Loucy (cell line): ENCODE measurements at regions not wholly inside any gene's neighbourhood (a gene's known extent, or its start where the extent isn't known, plus 50 kb on each side); places are given as distances from the start of the nearest gene placed in this dataset.

Experiments used
- H2AFZ ChIP-seq: fragments of 200-600 bp; sonication (generic); 2 replicates; pipeline ENCODE4 v1.6.0; 2016; ENCODE audit warnings: antibody characterized with exemption, mild to moderate bottlenecking, low read length, moderate library complexity
- H3F3A ChIP-seq: fragments of 200-600 bp; 2 replicates; pipeline ENCODE4 v1.6.0; 2016; ENCODE audit warnings: antibody characterized with exemption, low read depth, mild to moderate bottlenecking
- H3K27me3 ChIP-seq: fragments of 200-600 bp; sonication (generic); 2 replicates; pipeline ENCODE4 v1.6.1; 2014; ENCODE audit warnings: low read length, mild to moderate bottlenecking; ENCODE audit not compliant: insufficient read depth, poor library complexity, severe bottlenecking
- H3K36me3 ChIP-seq: fragments of 200-600 bp; sonication (generic); 2 replicates; pipeline ENCODE4 v1.6.1; 2016; ENCODE audit warnings: low read length; ENCODE audit not compliant: insufficient read depth
- H3K4me1 ChIP-seq: fragments of 200-600 bp; sonication (generic); 2 replicates; pipeline ENCODE4 v1.5.1; 2014; ENCODE audit warnings: low read length, mild to moderate bottlenecking; ENCODE audit not compliant: insufficient read depth, poor library complexity, severe bottlenecking
- H3K4me2 ChIP-seq: fragments of 200-600 bp; sonication (generic); 2 replicates; pipeline ENCODE4 v1.6.0; 2014; ENCODE audit warnings: antibody characterized with exemption, low read length, low read depth, mild to moderate bottlenecking; ENCODE audit not compliant: poor library complexity, severe bottlenecking
- H3K4me3 ChIP-seq: fragments of 200-600 bp; sonication (generic); 2 replicates; pipeline ENCODE4 v1.5.1; 2014; ENCODE audit warnings: low read length, mild to moderate bottlenecking, mixed read lengths; ENCODE audit not compliant: poor library complexity, severe bottlenecking
- H3K79me2 ChIP-seq: fragments of 200-600 bp; sonication (generic); 2 replicates; pipeline ENCODE4 v1.6.1; 2014; ENCODE audit warnings: low read length; ENCODE audit not compliant: insufficient read depth
- H3K9ac ChIP-seq: fragments of 200-600 bp; sonication (generic); 2 replicates; pipeline ENCODE4 v1.6.0; 2014; ENCODE audit warnings: mild to moderate bottlenecking, low read depth, low read length, moderate library complexity; ENCODE audit not compliant: poor library complexity, severe bottlenecking
- H3K9me2 ChIP-seq: fragments of 200-600 bp; sonication (generic); replicated peaks from 2 replicates; pipeline ENCODE4 v1.6.1; 2016; ENCODE audit warnings: low read depth, low read length, mixed read lengths
- H3K9me3 ChIP-seq: fragments of 200-600 bp; sonication (generic); 2 replicates; pipeline ENCODE4 v1.6.1; 2014; ENCODE audit warnings: mild to moderate bottlenecking, antibody characterized with exemption, low read length, low read depth; ENCODE audit not compliant: insufficient read depth
- H4K20me1 ChIP-seq: fragments of 200-600 bp; sonication (generic); 2 replicates; pipeline ENCODE4 v1.6.0; 2014; ENCODE audit warnings: antibody characterized with exemption, low read length, mild to moderate bottlenecking; ENCODE audit not compliant: insufficient read depth, poor library complexity, severe bottlenecking
- EZH2phosphoT487 ChIP-seq: fragments of 200-600 bp; IDR thresholded peaks from 2 replicates; pipeline ENCODE4 v1.6.1; 2018; ENCODE audit warnings: antibody characterized with exemption, mild to moderate bottlenecking, moderate library complexity, borderline replicate concordance
- TF ChIP-seq, protein P1 (sequence below): fragments of 200-600 bp; sonication (generic); conservative IDR thresholded peaks from 2 replicates; pipeline ENCODE4 v1.5.1; 2014; ENCODE audit warnings: mild to moderate bottlenecking, antibody characterized with exemption, low read length

DNA sequence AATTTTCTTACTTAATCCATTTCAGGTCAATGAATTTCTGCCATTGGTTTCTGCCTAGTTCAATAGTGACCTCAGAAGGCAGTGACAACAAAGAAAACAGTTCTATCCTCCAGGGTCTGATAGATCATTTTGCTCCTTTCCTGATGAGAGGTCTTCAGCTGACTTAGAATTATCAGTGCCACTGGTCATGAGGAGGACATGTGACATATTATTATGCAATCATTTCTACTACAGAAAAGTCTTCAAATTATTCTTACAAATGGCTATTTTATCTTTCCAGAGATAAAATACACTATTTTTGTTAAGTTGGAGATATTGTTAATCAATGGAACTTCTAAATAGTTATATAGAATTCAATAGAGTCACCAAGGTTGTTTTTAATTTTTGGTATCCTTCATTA, 360.0 kb upstream of the GALNT5 start:
- no peak overlapping the region for H3K4me2 ChIP-seq
- H3K4me1 ChIP-seq = peaks cover 10% of the 10 kb centered on the region
- H4K20me1 ChIP-seq = no peaks in the 10 kb centered on the region
- no peak overlapping the region for H3K9ac ChIP-seq
- no peaks in the 10 kb centered on the region for H3F3A ChIP-seq
- H3K9me3 ChIP-seq = no peaks in the 10 kb centered on the region
- TF ChIP-seq, protein P1, sequence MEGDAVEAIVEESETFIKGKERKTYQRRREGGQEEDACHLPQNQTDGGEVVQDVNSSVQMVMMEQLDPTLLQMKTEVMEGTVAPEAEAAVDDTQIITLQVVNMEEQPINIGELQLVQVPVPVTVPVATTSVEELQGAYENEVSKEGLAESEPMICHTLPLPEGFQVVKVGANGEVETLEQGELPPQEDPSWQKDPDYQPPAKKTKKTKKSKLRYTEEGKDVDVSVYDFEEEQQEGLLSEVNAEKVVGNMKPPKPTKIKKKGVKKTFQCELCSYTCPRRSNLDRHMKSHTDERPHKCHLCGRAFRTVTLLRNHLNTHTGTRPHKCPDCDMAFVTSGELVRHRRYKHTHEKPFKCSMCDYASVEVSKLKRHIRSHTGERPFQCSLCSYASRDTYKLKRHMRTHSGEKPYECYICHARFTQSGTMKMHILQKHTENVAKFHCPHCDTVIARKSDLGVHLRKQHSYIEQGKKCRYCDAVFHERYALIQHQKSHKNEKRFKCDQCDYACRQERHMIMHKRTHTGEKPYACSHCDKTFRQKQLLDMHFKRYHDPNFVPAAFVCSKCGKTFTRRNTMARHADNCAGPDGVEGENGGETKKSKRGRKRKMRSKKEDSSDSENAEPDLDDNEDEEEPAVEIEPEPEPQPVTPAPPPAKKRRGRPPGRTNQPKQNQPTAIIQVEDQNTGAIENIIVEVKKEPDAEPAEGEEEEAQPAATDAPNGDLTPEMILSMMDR = no peak
- no peak for TF ChIP-seq EZH2phosphoT487
- H3K9me2 ChIP-seq = no peaks in the 10 kb centered on the region
- no peak overlapping the region for H2AFZ ChIP-seq
- H3K36me3 ChIP-seq = no peaks in the 10 kb centered on the region
- H3K27me3 ChIP-seq = peaks cover 93% of the 10 kb centered on the region
- no peak overlapping the region for H3K4me3 ChIP-seq
- H3K79me2 ChIP-seq = no peaks in the 10 kb centered on the region

DNA sequence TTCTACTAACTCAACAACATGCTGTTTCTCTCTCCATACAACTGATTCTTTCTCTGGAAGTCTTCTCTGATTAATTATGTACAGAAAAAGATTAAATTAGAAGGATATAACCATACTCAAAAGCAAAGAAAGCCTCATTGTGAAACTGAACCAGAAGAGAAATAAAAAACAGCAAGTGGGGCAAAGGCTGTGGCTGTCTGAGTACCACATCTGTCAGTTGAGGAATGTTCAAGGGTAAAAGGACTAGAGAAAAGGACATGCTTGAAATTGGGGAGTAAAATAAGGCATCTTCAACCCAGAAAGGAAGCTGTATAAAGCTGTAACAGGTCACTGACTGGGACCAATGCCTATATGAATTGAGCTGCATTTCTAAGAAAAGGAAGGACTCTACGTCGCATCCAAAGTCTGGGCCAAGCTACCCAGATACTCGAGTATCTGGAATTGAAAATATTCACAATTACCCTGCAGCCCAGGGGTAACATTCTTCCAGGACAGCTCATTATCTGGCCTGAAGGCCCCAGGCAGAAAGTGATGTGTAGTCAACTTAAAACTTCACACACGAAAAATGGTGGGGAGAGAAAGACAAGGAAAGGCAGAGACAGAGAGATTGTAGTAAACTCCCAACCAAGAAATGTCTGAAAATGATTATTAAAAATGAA, 356.0 kb upstream of the GALNT5 start:
- H4K20me1 ChIP-seq = no peaks in the 10 kb centered on the region
- no peak overlapping the region for H3K4me2 ChIP-seq
- no peaks in the 10 kb centered on the region for H3K36me3 ChIP-seq
- no peak overlapping the region for H2AFZ ChIP-seq
- H3F3A ChIP-seq = no peaks in the 10 kb centered on the region
- TF ChIP-seq EZH2phosphoT487 = no peak
- TF ChIP-seq, protein P1 = no peak
- no peaks in the 10 kb centered on the region for H3K9me2 ChIP-seq
- no peak overlapping the region for H3K9ac ChIP-seq
- H3K4me3 ChIP-seq = no peak overlapping the region
- peaks cover 83% of the 10 kb centered on the region for H3K27me3 ChIP-seq
- H3K79me2 ChIP-seq = no peaks in the 10 kb centered on the region
- H3K9me3 ChIP-seq = no peaks in the 10 kb centered on the region
- H3K4me1 ChIP-seq = peaks cover 3% of the 10 kb centered on the region

DNA sequence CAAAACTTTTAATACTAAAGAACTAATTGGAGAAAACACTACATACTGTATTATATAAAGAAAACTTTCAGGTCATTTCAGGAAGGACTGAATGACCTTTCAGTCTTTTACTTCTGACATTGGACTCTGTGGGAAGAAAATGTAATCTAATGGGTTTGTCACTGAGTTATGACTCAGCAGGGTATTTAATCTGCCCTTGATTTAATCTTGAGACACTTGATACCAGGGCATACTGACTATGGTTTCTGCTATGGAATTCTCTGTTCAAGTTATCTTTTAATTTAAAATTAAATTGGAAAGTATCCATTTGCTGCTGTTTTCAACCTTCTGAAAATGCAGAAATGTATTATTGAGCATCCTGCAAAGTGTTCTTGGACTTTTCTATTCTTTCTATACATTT, 354.2 kb upstream of the GALNT5 start:
- Histone ChIP-seq H4K20me1 (no peaks in the 10 kb centered on the region), H3K9me2 (no peaks in the 10 kb centered on the region), H3K4me3 (no peak overlapping the region), H3K9me3 (no peaks in the 10 kb centered on the region), H3K4me1 (no peaks in the 10 kb centered on the region), H3F3A (no peaks in the 10 kb centered on the region), H3K9ac (no peak overlapping the region), H2AFZ (no peak overlapping the region), H3K4me2 (no peak overlapping the region), H3K79me2 (no peaks in the 10 kb centered on the region), H3K36me3 (no peaks in the 10 kb centered on the region), H3K27me3 (peaks cover 66% of the 10 kb centered on the region)
- no peak for TF ChIP-seq EZH2phosphoT487
- TF ChIP-seq, protein P1 = no peak
